ENCODE measurements at regions not wholly inside any gene's neighbourhood (a gene's known extent, or its start where the extent isn't known, plus 50 kb on each side); places are given as distances from the start of the nearest gene placed in this dataset.

DNA sequence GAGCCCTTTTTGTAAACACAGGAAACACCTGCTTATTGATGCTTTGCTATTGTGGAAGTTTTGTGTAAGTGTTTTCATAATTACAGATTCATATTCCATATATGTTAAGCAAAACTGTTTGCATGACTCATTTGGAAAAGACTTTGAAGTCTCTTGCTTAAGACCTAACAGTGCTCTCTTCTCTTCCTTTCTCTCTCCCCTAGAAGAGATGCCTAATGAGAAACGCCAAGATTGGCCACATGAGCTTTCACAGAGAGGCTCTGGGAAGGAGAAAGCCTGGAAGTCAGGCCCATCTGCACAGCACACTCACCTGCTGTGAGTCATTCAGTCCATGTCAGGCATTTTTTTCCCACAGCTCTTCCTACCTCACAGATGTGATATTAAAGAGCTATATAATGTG is 101.6 kb upstream of the PALMD start:
- peaks cover 4% of the 10 kb centered on the region for H3K9me3 Mint-ChIP-seq (ENCODE audit: unreplicated experiment)
- H3K27ac Mint-ChIP-seq (ENCODE audit: unreplicated experiment) = no peak overlapping the region
- H3K36me3 Mint-ChIP-seq (ENCODE audit: unreplicated experiment) = no peaks in the 10 kb centered on the region
- H3K4me3 Mint-ChIP-seq (ENCODE audit: unreplicated experiment) = no peak overlapping the region
- H3K27me3 Mint-ChIP-seq (ENCODE audit: unreplicated experiment) = no peaks in the 10 kb centered on the region
- DNase-seq (ENCODE audit: extremely low spot score, unreplicated experiment) = no peak
- TF ChIP-seq, protein P1, sequence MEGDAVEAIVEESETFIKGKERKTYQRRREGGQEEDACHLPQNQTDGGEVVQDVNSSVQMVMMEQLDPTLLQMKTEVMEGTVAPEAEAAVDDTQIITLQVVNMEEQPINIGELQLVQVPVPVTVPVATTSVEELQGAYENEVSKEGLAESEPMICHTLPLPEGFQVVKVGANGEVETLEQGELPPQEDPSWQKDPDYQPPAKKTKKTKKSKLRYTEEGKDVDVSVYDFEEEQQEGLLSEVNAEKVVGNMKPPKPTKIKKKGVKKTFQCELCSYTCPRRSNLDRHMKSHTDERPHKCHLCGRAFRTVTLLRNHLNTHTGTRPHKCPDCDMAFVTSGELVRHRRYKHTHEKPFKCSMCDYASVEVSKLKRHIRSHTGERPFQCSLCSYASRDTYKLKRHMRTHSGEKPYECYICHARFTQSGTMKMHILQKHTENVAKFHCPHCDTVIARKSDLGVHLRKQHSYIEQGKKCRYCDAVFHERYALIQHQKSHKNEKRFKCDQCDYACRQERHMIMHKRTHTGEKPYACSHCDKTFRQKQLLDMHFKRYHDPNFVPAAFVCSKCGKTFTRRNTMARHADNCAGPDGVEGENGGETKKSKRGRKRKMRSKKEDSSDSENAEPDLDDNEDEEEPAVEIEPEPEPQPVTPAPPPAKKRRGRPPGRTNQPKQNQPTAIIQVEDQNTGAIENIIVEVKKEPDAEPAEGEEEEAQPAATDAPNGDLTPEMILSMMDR (IDR thresholded peaks at IDR 0.05) = no peak
- H3K4me1 Mint-ChIP-seq (ENCODE audit: unreplicated experiment) = peaks cover 24% of the 10 kb centered on the region

DNA sequence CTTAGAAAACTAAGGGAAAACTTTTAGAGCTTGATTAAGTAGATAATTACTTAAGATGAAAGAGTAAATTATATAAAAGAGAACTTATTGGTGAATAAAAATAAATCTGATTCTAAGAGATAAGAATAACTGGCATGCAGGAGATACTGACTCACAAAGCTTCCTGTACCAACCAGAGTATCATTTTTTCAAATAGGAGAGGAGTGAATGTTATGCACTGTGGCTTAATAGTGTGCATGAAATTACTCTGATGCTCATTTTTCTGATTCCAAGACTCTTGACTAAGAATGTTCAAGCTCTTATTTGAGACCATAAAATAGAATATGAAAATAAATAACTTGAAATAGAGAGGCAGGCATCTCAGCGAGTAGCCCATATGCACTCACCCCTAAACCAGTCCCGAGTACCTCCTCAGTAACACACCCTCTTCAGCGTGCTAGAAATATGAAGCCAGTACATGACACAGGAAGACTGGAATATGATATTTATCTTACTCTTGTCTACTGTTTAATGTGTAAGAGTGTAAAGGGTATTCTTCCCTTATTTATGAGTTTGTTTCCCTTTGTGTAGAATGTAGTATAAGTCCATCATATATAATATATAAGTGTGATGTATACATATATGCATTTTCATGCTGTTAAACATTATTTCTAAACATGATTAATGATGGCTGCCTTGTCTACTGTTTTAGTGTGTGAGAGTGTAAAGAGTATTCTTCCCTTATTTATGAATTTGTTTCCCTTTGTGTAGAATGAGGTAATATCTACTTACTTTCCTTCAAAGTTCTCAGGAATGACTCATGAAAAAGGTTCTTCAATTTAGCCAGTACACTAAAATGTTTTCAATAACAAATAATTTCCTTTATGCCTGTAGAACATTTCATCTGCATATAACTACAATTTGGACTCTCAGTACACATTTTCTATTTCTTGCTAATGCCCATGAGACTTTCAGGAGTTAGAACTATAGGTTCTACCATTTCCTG is 99.2 kb upstream of the PALMD start:
- Mint-ChIP-seq H3K9me3 (ENCODE audit: unreplicated experiment) (no peaks in the 10 kb centered on the region), H3K27ac (ENCODE audit: unreplicated experiment) (no peak overlapping the region), H3K4me1 (ENCODE audit: unreplicated experiment) (peaks cover 13% of the 10 kb centered on the region), H3K36me3 (ENCODE audit: unreplicated experiment) (no peaks in the 10 kb centered on the region), H3K27me3 (ENCODE audit: unreplicated experiment) (no peaks in the 10 kb centered on the region), H3K4me3 (ENCODE audit: unreplicated experiment) (no peak overlapping the region)
- TF ChIP-seq, protein P1 (IDR thresholded peaks at IDR 0.05) = no peak
- no peak for DNase-seq (ENCODE audit: extremely low spot score, unreplicated experiment)

DNA sequence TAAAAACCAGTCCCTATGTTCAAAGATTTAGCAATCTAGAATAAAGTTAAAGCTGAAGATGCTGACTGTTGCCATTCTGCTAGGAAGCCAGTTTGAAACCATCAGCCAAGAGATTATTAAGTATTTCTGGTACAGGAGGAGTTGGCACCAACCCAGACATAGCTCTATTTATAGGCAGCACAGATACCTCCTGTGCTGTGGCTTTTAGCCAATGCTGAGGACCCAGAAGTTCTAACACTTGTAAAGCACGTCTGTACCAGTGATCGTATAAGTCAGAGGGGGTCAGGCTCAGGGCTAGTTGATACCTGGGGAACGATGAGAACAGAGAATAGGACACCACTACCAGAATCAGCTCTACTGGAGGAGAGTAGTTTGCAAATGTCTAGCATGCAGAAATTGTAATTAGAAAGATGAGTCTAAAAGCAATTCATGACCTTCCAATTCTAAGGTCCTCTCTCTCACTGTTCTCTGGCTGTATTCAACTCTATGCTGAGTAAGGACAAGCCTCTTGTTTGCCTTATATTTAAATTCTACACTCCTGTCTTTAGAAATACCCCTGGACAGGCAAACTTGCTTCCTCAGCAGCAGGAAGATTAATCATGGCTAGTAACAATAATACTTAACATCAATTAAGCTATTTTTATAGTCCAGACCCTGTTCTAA is 96.8 kb upstream of the PALMD start:
- Mint-ChIP-seq H3K36me3 (ENCODE audit: unreplicated experiment) (no peaks in the 10 kb centered on the region), H3K27me3 (ENCODE audit: unreplicated experiment) (no peaks in the 10 kb centered on the region), H3K27ac (ENCODE audit: unreplicated experiment) (no peak overlapping the region), H3K4me1 (ENCODE audit: unreplicated experiment) (peaks cover 18% of the 10 kb centered on the region), H3K4me3 (ENCODE audit: unreplicated experiment) (no peak overlapping the region), H3K9me3 (ENCODE audit: unreplicated experiment) (no peaks in the 10 kb centered on the region)
- no peak for DNase-seq (ENCODE audit: extremely low spot score, unreplicated experiment)
- TF ChIP-seq, protein P1 (IDR thresholded peaks at IDR 0.05) = no peak

DNA sequence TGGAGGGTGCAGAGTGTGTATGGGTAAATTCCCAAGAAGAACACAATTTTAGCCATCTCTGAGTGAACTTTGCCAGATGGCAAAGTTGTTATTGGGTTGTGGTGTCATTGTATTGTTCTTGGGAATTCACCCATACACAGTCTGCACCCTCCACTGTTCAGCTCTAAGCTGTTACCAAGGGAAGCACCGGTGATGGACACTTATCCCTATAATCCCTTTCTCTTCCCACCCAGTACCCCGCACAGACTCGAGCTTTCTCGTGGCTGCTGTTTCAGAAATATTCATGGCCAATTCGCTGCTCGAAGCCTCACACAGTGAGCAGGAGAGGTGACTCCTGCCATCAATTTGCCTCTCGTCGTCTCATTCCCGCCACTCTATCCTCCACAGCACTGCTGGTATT is 95.7 kb upstream of the PALMD start:
- H3K27ac Mint-ChIP-seq (ENCODE audit: unreplicated experiment) = no peak overlapping the region
- H3K27me3 Mint-ChIP-seq (ENCODE audit: unreplicated experiment) = no peaks in the 10 kb centered on the region
- H3K4me3 Mint-ChIP-seq (ENCODE audit: unreplicated experiment) = no peak overlapping the region
- H3K9me3 Mint-ChIP-seq (ENCODE audit: unreplicated experiment) = peaks cover 3% of the 10 kb centered on the region
- peaks cover 18% of the 10 kb centered on the region for H3K4me1 Mint-ChIP-seq (ENCODE audit: unreplicated experiment)
- TF ChIP-seq, protein P1 (IDR thresholded peaks at IDR 0.05) = no peak
- no peak for DNase-seq (ENCODE audit: extremely low spot score, unreplicated experiment)
- H3K36me3 Mint-ChIP-seq (ENCODE audit: unreplicated experiment) = no peaks in the 10 kb centered on the region

Data from osteocyte (in vitro differentiated cells).